Ovary (tissue), 3 donors: ENCODE measurements at regions not wholly inside any gene's neighbourhood (a gene's known extent, or its start where the extent isn't known, plus 50 kb on each side); places are given as distances from the start of the nearest gene placed in this dataset.

ENCODE experiments used
- CTCF ChIP-seq, 3 donors: fragments of 450-650 bp in 2 of 3; fragments of 200-600 bp in 1 of 3; IDR thresholded peaks; one replicate each; pipeline versions ENCODE4 v1.5.1 to v1.8.0; 2016 to 2022; ENCODE audit warnings: antibody characterized with exemption in 3 of 3, mild to moderate bottlenecking in 1 of 3
- EP300 ChIP-seq: sonication (generic); formaldehyde crosslinking; IDR thresholded peaks from one replicate; pipeline ENCODE4 v1.6.1; 2017; ENCODE audit warnings: antibody characterized with exemption
- POLR2A ChIP-seq: fragments of 450-650 bp; IDR thresholded peaks from one replicate; pipeline ENCODE4 v1.6.1; 2017; ENCODE audit warnings: antibody characterized with exemption, mild to moderate bottlenecking, moderate library complexity
- donor health status: DM: no; HTN: no; CAD: no.

- TF ChIP-seq CTCF (IDR thresholded peaks at IDR 0.05) (no peak), EP300 (no peak), POLR2A (no peak)
Observed at GRCh38 chr4:3851211-3851610, 85.0 kb downstream of the ADRA2C start.
